Heart right ventricle (tissue), 16 donors: ENCODE measurements at regions not wholly inside any gene's neighbourhood (a gene's known extent, or its start where the extent isn't known, plus 50 kb on each side); places are given as distances from the start of the nearest gene placed in this dataset.

Experiments used
- ATAC-seq, 8 donors: fragments of 200-7000 bp; cut with Tn5 transposase; one replicate each; pipeline ENCODE4 v1.9.1; 2020; ENCODE audit warnings: mild to moderate bottlenecking in 8 of 8, moderate library complexity in 8 of 8, moderate number of reproducible peaks in 1 of 8
- DNase-seq, 2 donors: peaks; one replicate each; pipeline ENCODE4 v3.0.0-alpha.2; 2020
- H3K27ac ChIP-seq, 10 donors: fragments of 200-600 bp; sonication (generic) in 2 of 10; one replicate each; pipeline versions ENCODE4 v1.5.0 to v1.8.0; 2020 to 2022; ENCODE audit warnings: mild to moderate bottlenecking in 3 of 10
- H3K27me3 ChIP-seq, 7 donors: fragments of 200-600 bp; one replicate each; pipeline ENCODE4 v1.8.0; 2021 to 2022; ENCODE audit warnings: mild to moderate bottlenecking in 2 of 7
- H3K36me3 ChIP-seq, 9 donors: fragments of 200-600 bp; sonication (generic) in 1 of 9; one replicate each; pipeline versions ENCODE4 v1.5.0 to v1.8.0; 2020 to 2022; ENCODE audit warnings: mild to moderate bottlenecking in 2 of 9
- H3K4me1 ChIP-seq, 9 donors: fragments of 200-600 bp; sonication (generic) in 1 of 9; one replicate each; pipeline versions ENCODE4 v1.5.0 to v1.8.0; 2020 to 2022; ENCODE audit warnings: mild to moderate bottlenecking in 4 of 9
- H3K4me3 ChIP-seq, 10 donors: fragments of 200-600 bp; sonication (generic) in 2 of 10; one replicate each; pipeline versions ENCODE4 v1.5.0 to v1.8.0; 2020 to 2022; ENCODE audit warnings: mild to moderate bottlenecking in 7 of 10, moderate library complexity in 2 of 10
- H3K9me3 ChIP-seq, 11 donors: fragments of 200-600 bp in 10 of 11; sonication (generic) in 2 of 11; one replicate each; pipeline versions ENCODE4 v1.5.0 to v1.8.0; 2013 to 2022; ENCODE audit warnings: mild to moderate bottlenecking in 2 of 11, control low read depth in 1 of 11, moderate library complexity in 1 of 11
- CTCF ChIP-seq, 9 donors: fragments of 200-600 bp; sonication (generic) in 2 of 9; IDR thresholded peaks; one replicate each; pipeline versions ENCODE4 v1.5.0 to v1.8.0; 2021 to 2022; ENCODE audit warnings: antibody characterized with exemption in 9 of 9, mild to moderate bottlenecking in 5 of 9, moderate library complexity in 1 of 9
- WGBS, 2 donors: extraction: QIAGEN DNeasy Blood & Tissue Kit; methylation state at CpG; one replicate each; pipeline ENCODE4 v1.1.7; 2013; ENCODE audit warnings: inconsistent platforms in 1 of 2; 5-methylcytosine and 5-hydroxymethylcytosine counted together
- intact Hi-C, 10 donors: fragments of 100-400 bp; cut with DNase I; formaldehyde crosslinking; loops; one replicate each; pipeline versions ENCODE4 v1.11.1 to v1.14.2; 2022
- donor health status: Arrhythmogenic right ventricular cardiomyopathy.
- donor health status: ischemic (EF 13 %, LVEDD 7.1; RV severe dilation, severe dysfunction).
- donor health status: healthy with polysubstance abuse.
- donor health status: DM: no; HTN: yes; CAD: no.
- donor health status: DM: no; HTN: no; CAD: no.
- donor health status: ischemic (EF 25% LVEDD 6.9; RV normal size, moderate dysfunction).
- donor health status: ischemic (EF 25% LVEDD 5.7; RV mildly dilated, moderate dysfunction).
- donor health status: healthy.
- donor health status: DM: yes; HTN: yes; CAD: no.
- donor health status: Ischemic cardiomyopathy.
- donor health status: ischemic (EF 35%, LVEDD 5.7; RV mildly dilated, moderate dysfunction).
- donor health status: nonischemic (EF 11% LVEDD 7.7; RV severe dilation, severe dysfunction).
- donor health status: DM: yes; HTN: yes; CAD: no.
- donor health status: PGD.
- donor health status: ischemic (EF 29% LVEDD 5.4; RV normal size, mild dysfunction).
- donor health status: nonischemic (EF 23%, LVEDD 6.1; RV moderate dilation, normal function).

GRCh38 chrX:44690129-44690528, 147.5 kb upstream of the FUNDC1 start:
- H3K4me1 ChIP-seq: no peaks in the 10 kb centered on the region
- no peak for TF ChIP-seq CTCF (IDR thresholded peaks at IDR 0.05)
- DNase-seq: no peak
- H3K27me3 ChIP-seq: peaks cover 0 to 16% (median 0%) of the 10 kb centered on the region in 7 donors
- WGBS, 2 donors: 80 to 91% methylated on average over 2 of the region's 2 CpGs
- no peak for ATAC-seq
- intact Hi-C loops: loop anchor here in 1 of 10 donors (1.0 kb wide), 1 partner anchor 41 kb away; no protein-coding TSS in a partner anchor
- no peak overlapping the region for H3K4me3 ChIP-seq
- H3K9me3 ChIP-seq: no peaks in the 10 kb centered on the region
- H3K36me3 ChIP-seq: no peaks in the 10 kb centered on the region
- H3K27ac ChIP-seq: no peak overlapping the region

DNA sequence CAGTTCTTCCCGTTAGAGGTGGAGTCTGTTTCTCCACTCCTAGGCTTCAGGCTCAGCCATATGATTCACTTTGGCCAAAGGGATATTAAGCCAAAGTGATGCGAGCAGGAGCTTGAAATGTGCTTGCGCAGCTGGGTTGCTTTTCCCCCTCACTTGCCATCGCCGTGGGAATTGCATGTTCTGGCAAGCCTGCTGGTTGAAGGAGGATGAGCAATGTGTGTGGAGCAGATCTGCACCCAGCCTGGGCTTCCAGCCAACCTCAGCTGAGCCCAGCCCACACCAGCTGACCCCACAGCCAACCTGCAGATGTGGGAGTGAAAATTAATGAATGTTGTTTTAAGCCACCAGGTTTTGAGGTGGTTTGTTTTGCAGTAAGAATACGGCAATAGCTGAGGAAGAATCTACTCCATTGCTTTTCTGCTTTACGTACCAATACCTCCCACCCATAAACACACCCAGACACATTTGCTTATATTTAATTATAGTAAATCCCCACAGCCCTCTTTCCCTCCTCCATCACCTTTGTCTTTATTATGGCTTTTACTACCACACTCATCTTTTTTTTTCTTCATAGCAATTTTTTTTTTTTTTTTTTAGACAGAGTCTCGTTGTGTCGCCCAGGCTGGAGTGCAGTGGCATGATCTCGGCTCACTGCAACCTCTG, 132.8 kb upstream of the FUNDC1 start:
- peak in 2 of 8 donors; percentile 42 to 72 for ATAC-seq
- Histone ChIP-seq H3K36me3 (no peaks in the 10 kb centered on the region), H3K27me3 (peaks cover 0 to 36% (median 0%) of the 10 kb centered on the region in 7 donors), H3K27ac (no peak overlapping the region), H3K4me1 (no peaks in the 10 kb centered on the region), H3K4me3 (no peak overlapping the region), H3K9me3 (no peaks in the 10 kb centered on the region)
- WGBS, 2 donors: 45 to 49% methylated on average over 10 of the region's 10 CpGs
- intact Hi-C loops: loop anchor here in 1 of 10 donors (10.0 kb wide), 1 partner anchor 59 kb away; no protein-coding TSS in a partner anchor
- no peak for TF ChIP-seq CTCF (IDR thresholded peaks at IDR 0.05)
- DNase-seq: peak; percentile 13 to 26

DNA sequence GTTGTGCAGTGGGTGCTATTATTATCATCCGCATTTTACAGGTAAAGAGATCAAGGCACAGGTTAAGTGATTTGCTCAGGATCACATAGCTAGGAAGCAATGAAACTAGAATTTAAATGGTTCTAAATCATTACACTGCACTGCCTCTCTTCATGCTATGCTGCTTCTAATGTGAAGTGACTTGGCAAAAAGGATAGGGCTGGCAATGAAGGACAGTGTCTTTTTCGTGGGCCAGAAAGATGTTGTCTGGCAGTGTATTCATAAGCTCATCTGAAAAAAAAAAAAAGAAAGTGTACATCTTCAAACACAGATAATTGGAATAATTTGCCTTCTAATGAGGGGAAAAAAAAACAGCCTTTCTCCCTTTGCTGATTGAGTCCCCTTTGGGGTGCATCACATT, 132.2 kb upstream of the FUNDC1 start:
- DNase-seq: no peak
- TF ChIP-seq CTCF (IDR thresholded peaks at IDR 0.05): no peak
- intact Hi-C loops: loop anchor here in 1 of 10 donors (10.0 kb wide), 1 partner anchor 60 kb away; no protein-coding TSS in a partner anchor
- Histone ChIP-seq H3K9me3 (no peaks in the 10 kb centered on the region), H3K4me1 (no peaks in the 10 kb centered on the region), H3K36me3 (no peaks in the 10 kb centered on the region), H3K27me3 (peaks cover 0 to 36% (median 0%) of the 10 kb centered on the region in 7 donors), H3K4me3 (no peak overlapping the region), H3K27ac (no peak overlapping the region)
- no peak for ATAC-seq
- WGBS, 2 donors: 58 to 66% methylated on average over 2 of the region's 2 CpGs

- 73 to 95% methylated on average over 1 of the region's 1 CpG for WGBS, 2 donors
- no peaks in the 10 kb centered on the region for H3K4me1 ChIP-seq
- H3K27ac ChIP-seq: no peak overlapping the region
- ATAC-seq (no peak), DNase-seq (no peak)
- intact Hi-C loops: loop anchor here in 1 of 10 donors (10.0 kb wide), 1 partner anchor 65 kb away; no protein-coding TSS in a partner anchor
- H3K4me3 ChIP-seq: no peak overlapping the region
- no peaks in the 10 kb centered on the region for H3K36me3 ChIP-seq
- no peak for TF ChIP-seq CTCF (IDR thresholded peaks at IDR 0.05)
- H3K9me3 ChIP-seq: no peaks in the 10 kb centered on the region
- peaks cover 0 to 44% (median 0%) of the 10 kb centered on the region in 7 donors for H3K27me3 ChIP-seq
These were observed 127.0 kb upstream of the FUNDC1 start for GRCh38 chrX:44669626-44670025.
